GM19043 (cell line): ENCODE measurements at regions not wholly inside any gene's neighbourhood (a gene's known extent, or its start where the extent isn't known, plus 50 kb on each side); places are given as distances from the start of the nearest gene placed in this dataset.

Experiments
- ATAC-seq: cut with Tn5 transposase; IDR thresholded peaks from one replicate; pipeline ENCODE4 v1.9.1; 2021; ENCODE audit warnings: low read depth; ENCODE audit not compliant: unreplicated experiment

GRCh38 chr2:41954304-41955291, 93.2 kb upstream of the PKDCC start:
- no peak for ATAC-seq

GRCh38 chr2:41955316-41956043, 92.3 kb upstream of the PKDCC start:
- ATAC-seq = peak; percentile 48

GRCh38 chr2:41957431-41957830, 90.4 kb upstream of the PKDCC start:
- no peak for ATAC-seq

GRCh38 chr2:41958251-41958650, 89.6 kb upstream of the PKDCC start:
- ATAC-seq = no peak

- ATAC-seq = no peak
Measured at GRCh38 chr2:41958775-41959174, 89.0 kb upstream of the PKDCC start.

- no peak for ATAC-seq
Measured at GRCh38 chr2:41959760-41960159, 88.1 kb upstream of the PKDCC start.

- ATAC-seq = no peak
Measured at GRCh38 chr2:41962922-41963622, 84.7 kb upstream of the PKDCC start.

- ATAC-seq = no peak
Measured at GRCh38 chr2:41963661-41964525, 83.9 kb upstream of the PKDCC start.

GRCh38 chr2:41965173-41965908, 82.5 kb upstream of the PKDCC start:
- ATAC-seq = no peak

- ATAC-seq = no peak
Measured at GRCh38 chr2:41965909-41966295, 81.9 kb upstream of the PKDCC start.

GRCh38 chr2:41966431-41966893, 81.4 kb upstream of the PKDCC start:
- no peak for ATAC-seq

GRCh38 chr2:41966920-41967319, 80.9 kb upstream of the PKDCC start:
- ATAC-seq = no peak

- no peak for ATAC-seq
Measured at GRCh38 chr2:41967476-41968181, 80.2 kb upstream of the PKDCC start.

- ATAC-seq = no peak
Measured at GRCh38 chr2:41968182-41968578, 79.6 kb upstream of the PKDCC start.

- ATAC-seq = no peak
Measured at GRCh38 chr2:41970988-41971660, 76.7 kb upstream of the PKDCC start.

GRCh38 chr2:41972179-41972578, 75.6 kb upstream of the PKDCC start:
- no peak for ATAC-seq

GRCh38 chr2:41972819-41973218, 75.0 kb upstream of the PKDCC start:
- ATAC-seq = no peak

GRCh38 chr2:41973871-41974270, 74.0 kb upstream of the PKDCC start:
- no peak for ATAC-seq
